Nucleus accumbens (tissue), 56 donors: ENCODE measurements at regions not wholly inside any gene's neighbourhood (a gene's known extent, or its start where the extent isn't known, plus 50 kb on each side); places are given as distances from the start of the nearest gene placed in this dataset.
A peak's percentile ranks its signal among the peaks of the same experiment; 100 is the strongest.

Source experiments
- DNase-seq, 56 donors: peaks; one replicate each; lab custom pipeline; 2025; lab: John Stamatoyannopoulos, UW

- DNase-seq, result no peak
Observed at GRCh38 chr3:65234499-65234898, 546.7 kb upstream of the ADAMTS9 start.

- DNase-seq, result no peak
Observed at GRCh38 chr3:65233561-65233960, 545.8 kb upstream of the ADAMTS9 start.

GRCh38 chr3:65231544-65231943 is 543.7 kb upstream of the ADAMTS9 start:
- DNase-seq, result no peak

- no peak for DNase-seq
Observed at GRCh38 chr3:65230261-65231139, 542.7 kb upstream of the ADAMTS9 start.

- no peak for DNase-seq
Observed at GRCh38 chr3:65226287-65226686, 538.5 kb upstream of the ADAMTS9 start.

GRCh38 chr3:65210026-65210814 is 522.4 kb upstream of the ADAMTS9 start:
- DNase-seq, result no peak

GRCh38 chr3:65202395-65202794 is 514.6 kb upstream of the ADAMTS9 start:
- no peak for DNase-seq

- no peak for DNase-seq
Observed at GRCh38 chr3:65201926-65202325, 514.1 kb upstream of the ADAMTS9 start.

- no peak for DNase-seq
Observed at GRCh38 chr3:65200310-65200970, 512.6 kb upstream of the ADAMTS9 start.

- DNase-seq, result no peak
Observed at GRCh38 chr3:65196663-65197062, 508.9 kb upstream of the ADAMTS9 start.

- no peak for DNase-seq
Observed at GRCh38 chr3:65195211-65196006, 507.6 kb upstream of the ADAMTS9 start.

- no peak for DNase-seq
Observed at GRCh38 chr3:65194744-65195143, 506.9 kb upstream of the ADAMTS9 start.

GRCh38 chr3:65194047-65194714 is 506.4 kb upstream of the ADAMTS9 start:
- no peak for DNase-seq

- no peak for DNase-seq
Observed at GRCh38 chr3:65193531-65193930, 505.7 kb upstream of the ADAMTS9 start.

- no peak for DNase-seq
Observed at GRCh38 chr3:65190111-65190510, 502.3 kb upstream of the ADAMTS9 start.

- DNase-seq, result no peak
Observed at GRCh38 chr3:65186268-65186667, 498.5 kb upstream of the ADAMTS9 start.

- DNase-seq, result no peak
Observed at GRCh38 chr3:65182682-65183081, 494.9 kb upstream of the ADAMTS9 start.

- no peak for DNase-seq
Observed at GRCh38 chr3:65182085-65182484, 494.3 kb upstream of the ADAMTS9 start.

GRCh38 chr3:65181391-65181871 is 493.6 kb upstream of the ADAMTS9 start:
- DNase-seq, result peak in 1 of 56 donors; percentile 1

- DNase-seq, result no peak
Observed at GRCh38 chr3:65178703-65179102, 490.9 kb upstream of the ADAMTS9 start.
